ENCODE measurements at regions not wholly inside any gene's neighbourhood (a gene's known extent, or its start where the extent isn't known, plus 50 kb on each side); places are given as distances from the start of the nearest gene placed in this dataset.

DNA sequence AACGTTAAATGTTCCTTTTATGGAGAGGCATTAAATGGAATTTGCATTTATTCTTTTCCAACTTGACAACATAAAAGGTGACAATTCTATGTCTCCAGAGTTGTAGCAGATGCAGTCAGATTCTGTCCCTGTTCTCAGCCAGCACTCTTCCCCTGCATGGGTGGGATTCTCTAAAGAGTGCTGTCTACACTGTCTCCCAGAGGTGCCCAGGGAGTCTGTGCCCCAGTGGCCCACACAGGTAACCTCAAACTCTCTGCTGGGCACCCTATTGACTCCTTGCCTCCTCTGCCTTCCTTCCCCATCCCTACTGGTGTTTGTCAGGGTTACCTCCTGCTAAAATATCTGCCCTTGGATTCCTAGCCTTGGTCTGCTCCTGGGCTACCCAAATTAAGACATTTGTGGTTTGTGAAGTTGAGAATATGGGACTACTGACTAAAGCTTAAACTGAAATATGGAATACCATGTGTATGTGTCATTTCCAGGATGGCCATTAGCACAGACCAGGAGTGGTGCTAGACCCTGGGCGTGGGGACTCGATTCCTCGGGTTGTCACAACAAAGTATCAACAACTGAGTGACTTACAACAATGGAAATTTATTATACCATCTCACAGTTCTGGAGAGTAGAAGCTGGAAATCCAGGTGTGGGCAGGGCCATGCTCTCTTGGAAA is 284.7 kb downstream of the CDH26 start:
- H3K27ac ChIP-seq (ENCODE audit: insufficient read depth in 1 of 2, low read depth in 1 of 2, low read length in 2 of 2, poor library complexity in 1 of 2, severe bottlenecking in 2 of 2): no peak overlapping the region
- no peaks in the 10 kb centered on the region for H3K36me3 ChIP-seq (ENCODE audit: control insufficient read depth in 4 of 4, insufficient read depth in 4 of 4, low read length in 3 of 4)
- no peak overlapping the region for H3K4me3 ChIP-seq (ENCODE audit: control insufficient read depth in 1 of 7, extremely low read depth in 1 of 7, insufficient read depth in 4 of 7, low read depth in 2 of 7, low read length in 6 of 7)
- POLR2A ChIA-PET: no interaction called here
- 89% methylated on average over 3 of the region's 4 CpGs for WGBS (ENCODE audit: insufficient coverage)
- CTCF ChIA-PET: no interaction called here
- peaks cover 0 to 8% (median 4%) of the 10 kb centered on the region in 4 experiments for H3K4me1 ChIP-seq (ENCODE audit: control extremely low read depth in 1 of 4, control insufficient read depth in 4 of 4, insufficient read depth in 4 of 4, low read length in 3 of 4)
- H3K27me3 ChIP-seq (replicated peaks in 2 of 5; ENCODE audit: control insufficient read depth in 4 of 5, insufficient read depth in 5 of 5, low read length in 4 of 5): no peaks in the 10 kb centered on the region
- no peaks in the 10 kb centered on the region for H3K9me3 ChIP-seq (ENCODE audit: control extremely low read depth in 1 of 5, control insufficient read depth in 4 of 5, insufficient read depth in 2 of 5, low read depth in 1 of 5, low read length in 4 of 5)
- DNase-seq: no peak

DNA sequence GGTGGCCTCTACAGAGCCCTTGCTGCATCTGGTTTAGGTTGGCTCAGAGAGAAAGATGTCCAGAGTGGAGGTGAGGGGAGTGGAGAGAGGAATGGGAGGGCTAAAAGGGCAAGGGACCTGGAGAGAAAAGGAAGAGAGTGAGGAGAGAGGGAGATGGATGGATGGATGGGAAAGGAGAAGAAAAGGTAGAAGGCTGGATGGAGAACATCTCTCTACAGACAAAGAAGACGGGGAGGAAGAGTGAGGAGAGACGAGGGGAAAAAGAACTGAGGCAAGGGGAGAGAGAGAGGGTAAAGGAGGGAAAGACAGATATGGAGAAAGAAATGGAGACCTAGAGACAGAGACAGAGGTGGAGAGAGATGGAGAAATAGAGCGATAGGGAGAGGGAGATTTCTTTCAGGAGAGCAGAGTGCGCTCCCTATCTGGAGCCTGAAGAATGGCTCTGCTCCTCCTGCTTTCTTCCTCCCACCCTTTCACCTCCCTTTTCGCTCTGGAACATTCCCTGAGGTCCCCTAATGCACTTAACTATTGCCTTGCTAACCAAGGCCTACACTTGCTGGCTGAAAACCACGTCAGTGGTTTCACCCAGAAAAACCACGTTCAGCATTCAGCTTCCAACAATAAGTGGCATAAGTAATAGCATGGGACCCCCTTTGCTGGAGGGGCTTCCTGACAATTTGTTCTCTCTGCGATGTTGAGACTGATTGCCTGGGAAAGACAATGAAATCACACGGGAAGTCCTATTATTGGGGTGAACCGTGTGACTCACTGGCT is 286.3 kb downstream of the CDH26 start:
- Histone ChIP-seq H3K4me1 (ENCODE audit: control extremely low read depth in 1 of 4, control insufficient read depth in 4 of 4, insufficient read depth in 4 of 4, low read length in 3 of 4) (no peaks in the 10 kb centered on the region), H3K27me3 (replicated peaks in 2 of 5; ENCODE audit: control insufficient read depth in 4 of 5, insufficient read depth in 5 of 5, low read length in 4 of 5) (no peaks in the 10 kb centered on the region), H3K36me3 (ENCODE audit: control insufficient read depth in 4 of 4, insufficient read depth in 4 of 4, low read length in 3 of 4) (no peaks in the 10 kb centered on the region), H3K9me3 (ENCODE audit: control extremely low read depth in 1 of 5, control insufficient read depth in 4 of 5, insufficient read depth in 2 of 5, low read depth in 1 of 5, low read length in 4 of 5) (no peaks in the 10 kb centered on the region), H3K4me3 (ENCODE audit: control insufficient read depth in 1 of 7, extremely low read depth in 1 of 7, insufficient read depth in 4 of 7, low read depth in 2 of 7, low read length in 6 of 7) (no peak overlapping the region), H3K27ac (ENCODE audit: insufficient read depth in 1 of 2, low read depth in 1 of 2, low read length in 2 of 2, poor library complexity in 1 of 2, severe bottlenecking in 2 of 2) (no peak overlapping the region)
- WGBS (ENCODE audit: insufficient coverage): 84% methylated on average over 8 of the region's 10 CpGs
- ChIA-PET POLR2A (no interaction called here), CTCF (interaction anchor here (0.9 to 3.2 kb wide), 3 partner anchors 17 to 34 kb away, joined by 3 to 19 read pairs (median 3); no protein-coding TSS in a partner anchor)
- DNase-seq: no peak

DNA sequence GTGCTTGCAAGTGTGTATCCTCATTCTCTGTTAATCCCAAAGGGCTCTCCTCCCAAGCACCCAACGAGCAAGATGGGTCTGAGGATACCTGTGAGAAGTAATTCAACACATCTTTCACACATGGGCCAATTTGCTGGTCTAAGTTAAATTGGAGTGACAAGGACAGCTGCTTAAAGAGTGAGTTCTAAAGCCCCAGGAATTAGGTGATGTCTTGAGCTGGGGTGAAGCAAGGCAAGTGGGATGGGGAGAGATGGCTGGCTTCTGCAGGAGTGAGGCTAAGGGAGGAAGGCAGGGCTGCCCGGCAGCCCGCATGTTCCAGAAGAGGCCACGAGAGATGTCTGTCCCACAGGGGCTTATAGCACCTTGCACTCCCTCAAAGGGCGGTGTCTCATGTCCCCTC is 288.5 kb downstream of the CDH26 start:
- no peaks in the 10 kb centered on the region for H3K36me3 ChIP-seq (ENCODE audit: control insufficient read depth in 4 of 4, insufficient read depth in 4 of 4, low read length in 3 of 4)
- no peaks in the 10 kb centered on the region for H3K9me3 ChIP-seq (ENCODE audit: control extremely low read depth in 1 of 5, control insufficient read depth in 4 of 5, insufficient read depth in 2 of 5, low read depth in 1 of 5, low read length in 4 of 5)
- H3K4me1 ChIP-seq (ENCODE audit: control extremely low read depth in 1 of 4, control insufficient read depth in 4 of 4, insufficient read depth in 4 of 4, low read length in 3 of 4): no peaks in the 10 kb centered on the region
- CTCF ChIA-PET: interaction anchor here (0.6 to 3.2 kb wide), 2 partner anchors 15 to 768 kb away, joined by 3 to 19 read pairs; no protein-coding TSS in a partner anchor
- H3K27ac ChIP-seq (ENCODE audit: insufficient read depth in 1 of 2, low read depth in 1 of 2, low read length in 2 of 2, poor library complexity in 1 of 2, severe bottlenecking in 2 of 2): no peak overlapping the region
- POLR2A ChIA-PET: interaction anchor here (0.7 kb wide), 1 partner anchor 35 kb away, joined by 3 read pairs; no protein-coding TSS in a partner anchor
- H3K4me3 ChIP-seq (ENCODE audit: control insufficient read depth in 1 of 7, extremely low read depth in 1 of 7, insufficient read depth in 4 of 7, low read depth in 2 of 7, low read length in 6 of 7): no peak overlapping the region
- no peaks in the 10 kb centered on the region for H3K27me3 ChIP-seq (replicated peaks in 2 of 5; ENCODE audit: control insufficient read depth in 4 of 5, insufficient read depth in 5 of 5, low read length in 4 of 5)
- DNase-seq: no peak
- 100% methylated on average over 3 of the region's 5 CpGs for WGBS (ENCODE audit: insufficient coverage)

DNA sequence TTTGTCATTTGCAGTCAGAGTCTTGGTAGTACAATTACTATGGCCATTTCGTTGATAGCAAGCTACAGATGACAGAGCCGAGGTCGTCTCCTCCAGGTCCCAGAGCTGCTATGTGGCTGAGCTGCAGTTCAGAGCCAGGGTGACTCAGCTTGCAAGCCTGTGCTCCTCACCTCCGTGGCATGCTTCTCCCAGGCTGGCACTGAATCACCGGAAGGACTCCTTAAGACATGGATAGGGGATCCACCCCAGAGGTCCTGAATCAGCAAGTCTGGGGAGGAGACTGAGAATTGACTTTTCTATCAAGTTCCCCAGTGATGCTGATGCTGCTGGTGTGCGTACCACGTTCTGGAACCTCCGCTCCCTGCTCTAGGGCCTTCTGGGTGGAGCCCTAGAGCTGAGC is 291.2 kb downstream of the CDH26 start:
- no peaks in the 10 kb centered on the region for H3K9me3 ChIP-seq (ENCODE audit: control extremely low read depth in 1 of 5, control insufficient read depth in 4 of 5, insufficient read depth in 2 of 5, low read depth in 1 of 5, low read length in 4 of 5)
- POLR2A ChIA-PET: no interaction called here
- H3K4me1 ChIP-seq (ENCODE audit: control extremely low read depth in 1 of 4, control insufficient read depth in 4 of 4, insufficient read depth in 4 of 4, low read length in 3 of 4): no peaks in the 10 kb centered on the region
- no peak overlapping the region for H3K27ac ChIP-seq (ENCODE audit: insufficient read depth in 1 of 2, low read depth in 1 of 2, low read length in 2 of 2, poor library complexity in 1 of 2, severe bottlenecking in 2 of 2)
- H3K36me3 ChIP-seq (ENCODE audit: control insufficient read depth in 4 of 4, insufficient read depth in 4 of 4, low read length in 3 of 4): no peaks in the 10 kb centered on the region
- H3K27me3 ChIP-seq (replicated peaks in 2 of 5; ENCODE audit: control insufficient read depth in 4 of 5, insufficient read depth in 5 of 5, low read length in 4 of 5): peaks cover 0 to 3% (median 1%) of the 10 kb centered on the region in 5 experiments
- 96% methylated on average over 6 of the region's 8 CpGs for WGBS (ENCODE audit: insufficient coverage)
- DNase-seq: no peak
- CTCF ChIA-PET: interaction anchor here (2.8 kb wide), 1 partner anchor 15 kb away, joined by 16 read pairs; no protein-coding TSS in a partner anchor
- no peak overlapping the region for H3K4me3 ChIP-seq (ENCODE audit: control insufficient read depth in 1 of 7, extremely low read depth in 1 of 7, insufficient read depth in 4 of 7, low read depth in 2 of 7, low read length in 6 of 7)

DNA sequence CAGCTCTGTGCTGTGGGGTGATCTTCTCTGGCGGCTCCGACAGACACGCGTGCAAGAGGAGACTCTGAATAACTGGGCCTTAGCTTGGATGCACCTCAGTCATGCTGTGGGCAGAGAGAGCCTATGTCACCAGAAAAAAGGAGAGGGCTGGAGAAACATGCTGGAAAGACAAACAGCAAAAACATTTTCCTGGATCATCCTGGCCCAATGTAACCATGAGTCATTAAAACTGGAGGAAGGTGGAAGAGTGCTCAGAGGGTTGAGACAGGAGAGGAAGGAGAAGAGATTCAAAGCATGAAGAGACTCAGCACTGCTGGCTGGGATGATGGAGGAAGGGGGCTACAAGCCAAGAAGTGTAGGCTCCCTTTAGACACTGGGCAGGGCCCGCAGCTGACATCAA is 292.0 kb downstream of the CDH26 start:
- Histone ChIP-seq H3K4me1 (ENCODE audit: control extremely low read depth in 1 of 4, control insufficient read depth in 4 of 4, insufficient read depth in 4 of 4, low read length in 3 of 4) (no peaks in the 10 kb centered on the region), H3K36me3 (ENCODE audit: control insufficient read depth in 4 of 4, insufficient read depth in 4 of 4, low read length in 3 of 4) (no peaks in the 10 kb centered on the region), H3K27me3 (replicated peaks in 2 of 5; ENCODE audit: control insufficient read depth in 4 of 5, insufficient read depth in 5 of 5, low read length in 4 of 5) (peaks cover 0 to 3% (median 1%) of the 10 kb centered on the region in 5 experiments), H3K27ac (ENCODE audit: insufficient read depth in 1 of 2, low read depth in 1 of 2, low read length in 2 of 2, poor library complexity in 1 of 2, severe bottlenecking in 2 of 2) (no peak overlapping the region), H3K9me3 (ENCODE audit: control extremely low read depth in 1 of 5, control insufficient read depth in 4 of 5, insufficient read depth in 2 of 5, low read depth in 1 of 5, low read length in 4 of 5) (no peaks in the 10 kb centered on the region), H3K4me3 (ENCODE audit: control insufficient read depth in 1 of 7, extremely low read depth in 1 of 7, insufficient read depth in 4 of 7, low read depth in 2 of 7, low read length in 6 of 7) (no peak overlapping the region)
- DNase-seq: no peak
- CTCF ChIA-PET: interaction anchor here (2.8 kb wide), 1 partner anchor 14 kb away, joined by 16 read pairs; no protein-coding TSS in a partner anchor
- POLR2A ChIA-PET: no interaction called here
- WGBS (ENCODE audit: insufficient coverage): 100% methylated on average over 5 of the region's 5 CpGs

DNA sequence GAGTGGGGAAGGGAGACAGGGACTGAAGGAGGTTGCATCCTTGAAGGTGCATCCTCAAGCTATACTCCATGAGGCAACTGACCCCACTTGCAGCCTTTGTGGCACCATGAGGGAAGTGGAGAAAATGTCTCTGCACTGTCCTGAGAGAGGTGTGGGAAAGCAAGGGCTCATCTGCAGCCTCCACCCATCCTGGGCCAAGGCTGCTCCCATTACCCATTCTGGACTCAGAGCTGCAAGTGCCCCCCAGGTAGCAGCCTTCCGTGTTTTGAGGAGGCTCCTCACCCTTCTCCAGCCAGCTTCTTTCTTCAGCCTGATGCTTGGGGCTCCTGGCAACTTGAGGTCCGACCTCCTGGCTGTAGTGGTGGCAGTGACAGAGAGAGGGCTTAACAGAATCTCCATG is 294.6 kb downstream of the CDH26 start:
- CTCF ChIA-PET: interaction anchor here (1.3 to 1.4 kb wide), 2 partner anchors 10 to 144 kb away, joined by 4 to 10 read pairs; no protein-coding TSS in a partner anchor
- POLR2A ChIA-PET: interaction anchor here (0.5 kb wide), 1 partner anchor 1718 kb away, joined by 3 read pairs; no protein-coding TSS in a partner anchor

DNA sequence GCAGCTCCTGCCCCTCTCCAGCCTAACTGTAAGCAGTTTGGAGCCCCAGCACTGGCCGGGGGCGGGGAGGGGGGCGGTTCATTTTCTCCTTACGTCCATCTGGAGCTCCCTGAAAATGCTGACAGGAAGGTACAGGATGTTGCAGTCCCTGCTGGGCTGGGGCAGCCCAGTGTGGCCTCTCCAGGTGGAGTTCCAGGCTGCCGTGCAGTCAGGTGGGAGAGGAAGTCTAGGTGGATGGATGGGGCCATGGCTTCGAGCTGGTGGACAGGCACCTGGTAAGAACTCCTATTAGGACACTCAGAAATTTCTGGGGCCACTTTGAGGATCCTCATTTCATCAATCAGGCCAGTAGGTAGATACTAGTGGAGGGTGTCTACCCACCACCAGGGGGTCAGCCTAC is 295.2 kb downstream of the CDH26 start:
- H3K27ac ChIP-seq (ENCODE audit: insufficient read depth in 1 of 2, low read depth in 1 of 2, low read length in 2 of 2, poor library complexity in 1 of 2, severe bottlenecking in 2 of 2): no peak overlapping the region
- no peaks in the 10 kb centered on the region for H3K36me3 ChIP-seq (ENCODE audit: control insufficient read depth in 4 of 4, insufficient read depth in 4 of 4, low read length in 3 of 4)
- ChIA-PET POLR2A (no interaction called here), CTCF (interaction anchor here (1.3 to 1.4 kb wide), 2 partner anchors 9 to 145 kb away, joined by 4 to 10 read pairs; no protein-coding TSS in a partner anchor)
- H3K4me3 ChIP-seq (ENCODE audit: control insufficient read depth in 1 of 7, extremely low read depth in 1 of 7, insufficient read depth in 4 of 7, low read depth in 2 of 7, low read length in 6 of 7): no peak overlapping the region
- no peaks in the 10 kb centered on the region for H3K4me1 ChIP-seq (ENCODE audit: control extremely low read depth in 1 of 4, control insufficient read depth in 4 of 4, insufficient read depth in 4 of 4, low read length in 3 of 4)
- peaks cover 0 to 3% (median 1%) of the 10 kb centered on the region in 5 experiments for H3K27me3 ChIP-seq (replicated peaks in 2 of 5; ENCODE audit: control insufficient read depth in 4 of 5, insufficient read depth in 5 of 5, low read length in 4 of 5)
- WGBS (ENCODE audit: insufficient coverage): 96% methylated on average over 5 of the region's 6 CpGs
- no peak for DNase-seq
- H3K9me3 ChIP-seq (ENCODE audit: control extremely low read depth in 1 of 5, control insufficient read depth in 4 of 5, insufficient read depth in 2 of 5, low read depth in 1 of 5, low read length in 4 of 5): no peaks in the 10 kb centered on the region

More for the DNA sequence above, 294.6 kb downstream of the CDH26 start:
- no peak overlapping the region for H3K27ac ChIP-seq (ENCODE audit: insufficient read depth in 1 of 2, low read depth in 1 of 2, low read length in 2 of 2, poor library complexity in 1 of 2, severe bottlenecking in 2 of 2)
- no peak overlapping the region for H3K4me3 ChIP-seq (ENCODE audit: control insufficient read depth in 1 of 7, extremely low read depth in 1 of 7, insufficient read depth in 4 of 7, low read depth in 2 of 7, low read length in 6 of 7)
- H3K27me3 ChIP-seq (replicated peaks in 2 of 5; ENCODE audit: control insufficient read depth in 4 of 5, insufficient read depth in 5 of 5, low read length in 4 of 5): peaks cover 0 to 3% (median 1%) of the 10 kb centered on the region in 5 experiments
- WGBS (ENCODE audit: insufficient coverage): 100% methylated on average over 1 of the region's 2 CpGs
- no peak for DNase-seq
- H3K4me1 ChIP-seq (ENCODE audit: control extremely low read depth in 1 of 4, control insufficient read depth in 4 of 4, insufficient read depth in 4 of 4, low read length in 3 of 4): no peaks in the 10 kb centered on the region
- no peaks in the 10 kb centered on the region for H3K9me3 ChIP-seq (ENCODE audit: control extremely low read depth in 1 of 5, control insufficient read depth in 4 of 5, insufficient read depth in 2 of 5, low read depth in 1 of 5, low read length in 4 of 5)
- H3K36me3 ChIP-seq (ENCODE audit: control insufficient read depth in 4 of 4, insufficient read depth in 4 of 4, low read length in 3 of 4): no peaks in the 10 kb centered on the region

Data from common myeloid progenitor, CD34-positive (primary cell).